HG03521 (cell line): ENCODE measurements at regions not wholly inside any gene's neighbourhood (a gene's known extent, or its start where the extent isn't known, plus 50 kb on each side); places are given as distances from the start of the nearest gene placed in this dataset.

Source experiments
- ATAC-seq: cut with Tn5 transposase; IDR thresholded peaks from one replicate; pipeline ENCODE4 v1.9.1; 2021; ENCODE audit warnings: mild to moderate bottlenecking, moderate library complexity; ENCODE audit not compliant: unreplicated experiment

DNA sequence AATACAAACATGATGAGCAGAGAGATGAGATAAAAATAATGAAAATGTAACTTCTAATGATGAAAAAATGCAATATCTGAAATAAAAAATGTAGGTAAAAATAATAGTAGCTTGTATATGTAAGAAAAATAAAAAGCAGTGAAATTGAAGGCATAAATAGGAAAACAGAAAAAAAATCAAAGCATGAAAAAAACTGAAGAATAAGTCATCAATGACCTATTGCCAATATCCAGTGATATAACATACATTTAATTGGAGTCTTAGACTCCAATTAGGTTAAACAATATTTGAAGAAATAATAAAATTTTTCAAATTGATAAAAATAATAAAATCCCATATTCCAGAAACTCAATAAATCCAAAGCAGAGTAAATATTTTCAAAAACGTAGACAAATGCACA is 114.0 kb upstream of the HDGFL1 start:
- no peak for ATAC-seq

DNA sequence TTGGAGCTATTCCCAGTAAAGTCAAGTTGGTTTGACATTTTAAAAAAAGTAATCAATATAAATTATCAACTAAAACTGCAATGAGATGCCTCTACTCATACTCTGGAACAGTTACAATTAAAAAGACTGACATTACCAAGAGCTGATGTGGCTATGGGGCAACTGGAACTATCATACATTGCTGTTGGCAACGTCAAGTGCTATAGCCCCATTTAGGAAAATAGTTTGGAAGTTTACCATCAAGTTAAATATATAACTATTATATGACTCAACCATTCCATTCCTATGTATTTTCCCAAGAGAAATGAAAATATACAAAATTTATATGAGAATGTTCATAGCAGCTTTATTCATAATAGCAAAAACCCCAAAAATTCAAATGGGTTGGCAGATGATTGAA is 111.4 kb upstream of the HDGFL1 start:
- no peak for ATAC-seq

DNA sequence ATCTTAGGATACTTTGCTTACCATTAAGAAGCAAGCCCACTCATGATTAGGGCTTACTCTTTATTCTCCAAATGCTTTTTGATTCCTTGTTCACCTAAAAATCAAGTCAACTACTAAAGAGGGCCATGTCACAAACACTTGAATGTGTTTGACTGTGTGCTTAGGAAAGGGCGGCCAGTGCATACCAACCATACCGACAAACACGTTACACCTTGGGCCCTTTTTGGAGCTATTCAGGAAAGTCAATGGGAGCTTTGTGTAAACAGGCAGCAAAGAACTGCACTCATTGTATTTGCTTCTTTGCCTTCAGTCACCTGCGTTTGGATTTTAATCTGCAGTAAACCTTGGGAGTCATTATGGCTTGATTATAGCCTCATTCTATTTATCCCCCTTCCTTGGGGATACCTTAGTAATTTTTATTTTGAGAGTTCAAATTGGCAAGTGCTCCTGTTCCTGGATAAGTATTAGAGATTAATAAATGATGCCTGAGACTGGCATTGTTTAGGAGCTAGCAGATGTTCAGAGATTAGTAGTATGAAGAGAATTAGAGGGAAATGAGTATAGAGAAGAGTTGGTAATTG is 102.6 kb upstream of the HDGFL1 start:
- ATAC-seq: no peak

DNA sequence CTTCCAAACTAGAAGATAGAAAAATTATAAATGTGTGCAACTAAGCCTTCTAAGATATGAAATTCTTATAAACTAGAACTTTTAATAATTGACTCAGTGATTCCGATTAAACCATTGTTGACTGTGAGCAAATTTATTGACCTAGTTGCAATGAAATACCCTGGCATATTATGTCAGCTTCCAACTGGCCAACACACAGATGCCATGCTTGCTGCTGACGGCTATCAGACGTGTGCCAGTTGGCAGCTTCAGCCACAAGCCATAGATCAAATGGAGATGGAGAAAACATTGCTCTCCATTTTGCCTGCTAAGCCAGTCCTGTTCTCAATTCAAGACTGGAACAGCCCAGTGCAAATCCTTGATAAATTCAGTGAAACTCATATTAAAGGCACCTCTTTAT is 101.7 kb upstream of the HDGFL1 start:
- no peak for ATAC-seq

DNA sequence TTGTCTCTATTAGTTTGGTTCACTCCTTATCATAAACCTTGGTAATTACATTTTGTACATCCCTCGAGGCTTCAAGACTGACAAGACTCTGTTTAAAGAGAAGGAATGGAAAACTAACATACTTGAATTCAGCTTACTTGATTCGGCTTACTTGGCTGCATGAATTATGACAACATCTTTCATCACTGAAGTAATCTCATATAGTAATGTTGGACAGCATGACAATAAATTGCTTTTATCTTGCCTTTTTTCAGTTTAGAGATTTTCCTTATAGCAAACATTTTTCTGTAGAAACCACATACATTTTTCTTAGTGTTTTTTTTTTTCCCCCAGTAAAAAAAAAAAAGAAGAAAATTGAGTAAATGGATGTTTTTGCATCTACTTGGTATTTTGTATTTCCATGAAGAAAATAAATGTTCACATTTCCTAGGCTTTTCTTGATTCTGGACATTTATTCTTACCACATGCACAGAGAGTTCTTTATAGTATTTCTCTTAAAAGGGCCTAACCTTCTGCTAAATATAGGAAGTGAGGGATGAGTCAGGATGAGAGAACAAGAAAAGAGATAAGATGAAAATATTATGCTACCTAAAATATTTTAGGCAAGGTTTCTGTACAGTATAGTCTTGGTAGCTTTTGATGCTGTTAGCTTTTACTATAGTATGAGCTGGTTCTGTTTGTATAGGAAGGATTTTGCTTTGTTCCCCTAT is 101.0 kb upstream of the HDGFL1 start:
- ATAC-seq: no peak

DNA sequence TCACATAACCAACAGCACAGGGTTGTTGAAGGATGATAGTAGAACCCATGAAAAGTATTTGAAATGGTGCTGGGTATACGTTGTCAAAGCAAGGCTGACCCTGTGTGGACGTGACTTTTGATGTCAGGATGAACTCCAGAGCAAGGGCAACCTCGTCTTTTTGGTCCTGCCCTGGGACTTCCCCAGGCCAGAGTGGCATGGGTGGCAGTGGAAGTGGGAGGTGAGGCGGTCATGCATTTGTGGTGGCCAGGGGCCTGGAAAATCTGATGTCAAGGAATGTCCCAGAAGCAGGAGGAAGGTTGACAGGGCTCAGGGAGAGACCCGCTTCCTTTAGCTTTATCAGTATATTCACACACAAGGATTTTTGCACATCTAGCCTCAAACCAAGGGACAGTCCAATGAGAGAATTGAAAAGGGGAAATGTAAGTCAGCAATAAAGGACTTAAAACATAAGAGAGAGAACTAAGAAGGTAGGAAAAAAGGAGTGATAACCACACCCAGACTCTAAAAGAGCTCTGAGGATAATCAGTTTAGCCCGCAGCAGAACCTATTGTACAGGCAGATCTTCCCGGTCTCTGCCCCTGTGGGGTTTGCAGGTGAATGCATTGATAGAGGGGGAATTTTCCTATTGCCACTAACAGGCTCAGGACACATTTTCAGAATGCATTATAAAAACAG is 98.8 kb upstream of the HDGFL1 start:
- ATAC-seq: no peak

DNA sequence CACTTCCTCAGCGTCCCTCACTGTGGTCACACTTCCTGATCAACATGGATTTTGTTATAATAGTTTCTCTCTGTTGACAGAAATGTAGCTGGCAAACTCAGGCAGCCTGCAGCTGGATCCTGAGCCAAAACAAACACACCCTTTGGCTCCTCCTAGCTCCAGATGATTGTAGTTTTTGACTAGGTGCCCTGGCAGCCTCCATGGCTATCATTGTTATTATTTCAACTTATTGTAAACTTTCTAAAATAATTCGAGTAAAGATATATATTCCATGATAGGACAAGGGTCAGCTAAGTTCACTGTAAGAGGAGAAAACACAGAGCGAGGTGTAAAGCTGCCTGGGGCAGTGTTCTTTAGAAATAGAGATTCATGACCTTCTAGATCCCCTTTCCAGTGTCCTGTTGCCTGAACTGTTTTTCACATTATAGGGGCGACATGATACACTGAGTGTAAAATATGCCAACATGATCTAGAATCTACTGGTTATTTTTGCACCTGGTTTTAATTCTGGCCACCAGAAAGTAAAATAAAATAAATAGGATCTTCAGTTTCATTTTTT is 98.2 kb upstream of the HDGFL1 start:
- no peak for ATAC-seq

DNA sequence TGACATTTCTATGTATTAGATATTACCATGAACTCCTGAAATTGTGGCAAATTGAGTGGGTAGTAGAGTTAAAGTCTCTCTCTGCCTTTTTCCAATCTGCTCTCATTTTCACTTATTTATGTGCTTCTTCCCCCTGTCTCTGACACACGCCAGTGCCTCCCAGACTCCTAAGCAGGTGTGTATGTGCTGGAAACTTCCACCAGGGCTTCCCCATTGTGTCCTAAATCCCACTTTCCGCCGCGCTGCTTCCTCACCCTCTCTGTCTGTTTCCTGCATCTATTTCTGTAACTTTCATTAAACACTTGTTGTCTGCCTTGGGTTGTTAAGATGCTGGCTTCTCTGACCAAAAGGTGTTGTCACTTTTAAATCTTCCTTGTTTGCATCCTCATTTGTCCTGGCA is 97.6 kb upstream of the HDGFL1 start:
- ATAC-seq: no peak

DNA sequence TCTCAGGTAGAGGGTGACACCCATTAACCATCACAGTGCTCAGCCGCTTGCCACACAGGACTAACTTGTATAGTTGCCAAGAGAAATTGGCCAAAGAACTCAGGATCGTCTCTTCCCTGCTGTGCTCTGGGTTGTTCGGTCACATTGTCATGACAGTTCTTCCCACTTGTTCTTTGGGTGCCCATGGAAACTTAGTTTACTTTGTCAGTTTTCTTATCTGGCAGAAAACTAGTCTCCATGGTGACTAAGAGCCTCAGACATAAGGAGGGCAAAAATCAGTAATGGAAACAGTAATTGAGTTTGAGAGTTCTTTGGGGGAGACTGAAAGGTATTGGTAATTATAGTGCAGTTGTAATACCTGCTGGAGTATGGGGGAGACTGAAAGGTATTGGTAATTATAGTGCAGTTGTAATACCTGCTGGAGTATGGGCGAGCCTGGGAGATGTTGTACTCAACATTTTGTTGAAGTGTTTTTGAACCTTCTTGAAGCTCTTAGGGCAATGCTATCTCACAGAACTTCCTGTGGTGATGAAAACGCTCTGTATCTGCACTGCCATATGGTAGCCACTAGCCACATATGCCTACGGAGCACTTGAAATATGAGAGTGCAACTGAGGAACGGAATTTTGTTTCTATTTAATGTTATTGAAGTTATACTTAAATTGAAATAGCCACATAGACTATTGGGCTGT is 95.2 kb upstream of the HDGFL1 start:
- ATAC-seq: no peak

DNA sequence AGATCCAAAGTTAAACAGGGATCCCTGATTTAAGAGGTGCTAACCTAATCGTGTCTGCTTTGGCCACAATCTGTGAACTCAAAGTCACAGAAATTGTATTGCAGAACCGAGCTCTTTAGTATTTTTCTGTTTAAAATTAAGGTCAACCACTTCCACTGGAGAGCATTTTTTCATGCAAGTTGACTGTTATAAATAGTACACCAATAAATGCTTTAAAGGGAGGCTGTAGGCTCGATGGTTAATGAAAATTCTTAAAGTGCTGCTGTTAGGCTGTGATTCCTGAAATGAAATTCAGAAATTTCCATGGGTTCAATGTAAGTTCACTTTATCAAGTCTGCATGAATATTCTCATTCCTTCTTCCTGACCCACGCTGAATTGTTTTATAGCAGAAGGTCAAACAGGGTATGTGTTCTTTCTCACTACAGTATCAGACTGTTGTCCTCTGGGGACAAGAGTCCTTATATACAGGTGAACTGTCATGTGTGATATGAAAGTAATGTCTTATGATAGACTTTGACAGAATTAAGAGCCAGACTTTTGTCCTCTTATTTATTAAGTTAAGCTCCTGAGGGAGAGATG is 92.5 kb upstream of the HDGFL1 start:
- no peak for ATAC-seq

DNA sequence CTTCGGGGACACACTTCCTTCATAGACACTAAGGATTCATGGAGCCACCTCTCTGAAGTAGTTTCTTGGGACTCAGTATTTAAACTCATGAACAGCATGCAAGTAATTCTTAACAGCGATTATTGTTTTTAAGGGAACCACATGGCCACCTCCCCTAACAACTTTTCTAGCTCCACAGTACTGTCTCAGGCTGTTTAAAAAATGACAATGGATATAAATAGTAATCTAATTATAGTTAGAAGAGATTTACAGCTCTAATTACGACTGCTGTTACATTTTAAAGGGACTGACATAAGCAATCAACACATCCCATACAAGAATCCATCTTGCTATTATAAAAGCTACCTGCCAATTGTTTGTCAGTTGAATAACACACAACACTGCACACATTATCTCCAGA is 72.1 kb upstream of the HDGFL1 start:
- ATAC-seq: no peak

DNA sequence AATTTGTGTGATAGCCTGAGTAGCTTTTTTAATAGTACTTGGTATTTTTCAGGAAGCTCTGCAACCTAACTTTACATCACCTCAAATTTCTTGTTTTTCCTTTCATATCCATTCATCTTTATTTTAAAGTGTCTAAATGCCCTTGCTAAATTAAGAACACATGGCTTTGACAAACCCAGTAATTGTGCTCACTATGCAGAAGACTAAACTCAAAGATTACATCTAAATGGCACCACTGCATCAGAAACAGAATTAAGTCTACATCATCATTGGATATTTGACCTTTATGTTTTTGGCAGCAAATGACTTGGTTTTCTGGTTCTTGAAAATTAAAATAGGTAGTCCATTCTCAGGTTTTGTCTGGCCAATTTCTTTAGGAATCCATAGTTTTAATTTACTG is 69.6 kb upstream of the HDGFL1 start:
- ATAC-seq: no peak

DNA sequence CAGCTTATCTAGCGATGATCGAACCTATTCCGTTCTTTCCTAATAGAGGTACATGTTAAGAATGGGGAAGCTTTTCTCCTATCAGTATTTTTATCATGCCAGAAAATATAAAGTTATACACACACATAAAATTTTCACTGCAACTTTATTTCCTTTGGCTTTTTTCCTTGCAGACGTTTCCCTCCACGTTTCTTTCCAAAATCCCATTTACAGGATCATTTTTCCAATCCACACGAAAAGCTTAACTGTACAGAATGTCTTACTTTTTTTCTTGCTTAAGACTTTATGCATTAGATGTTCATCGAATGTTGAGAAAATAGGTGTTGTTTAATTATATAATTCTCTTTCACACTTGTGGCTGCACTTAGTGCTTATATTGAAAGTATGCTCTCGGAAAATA is 62.9 kb upstream of the HDGFL1 start:
- no peak for ATAC-seq

DNA sequence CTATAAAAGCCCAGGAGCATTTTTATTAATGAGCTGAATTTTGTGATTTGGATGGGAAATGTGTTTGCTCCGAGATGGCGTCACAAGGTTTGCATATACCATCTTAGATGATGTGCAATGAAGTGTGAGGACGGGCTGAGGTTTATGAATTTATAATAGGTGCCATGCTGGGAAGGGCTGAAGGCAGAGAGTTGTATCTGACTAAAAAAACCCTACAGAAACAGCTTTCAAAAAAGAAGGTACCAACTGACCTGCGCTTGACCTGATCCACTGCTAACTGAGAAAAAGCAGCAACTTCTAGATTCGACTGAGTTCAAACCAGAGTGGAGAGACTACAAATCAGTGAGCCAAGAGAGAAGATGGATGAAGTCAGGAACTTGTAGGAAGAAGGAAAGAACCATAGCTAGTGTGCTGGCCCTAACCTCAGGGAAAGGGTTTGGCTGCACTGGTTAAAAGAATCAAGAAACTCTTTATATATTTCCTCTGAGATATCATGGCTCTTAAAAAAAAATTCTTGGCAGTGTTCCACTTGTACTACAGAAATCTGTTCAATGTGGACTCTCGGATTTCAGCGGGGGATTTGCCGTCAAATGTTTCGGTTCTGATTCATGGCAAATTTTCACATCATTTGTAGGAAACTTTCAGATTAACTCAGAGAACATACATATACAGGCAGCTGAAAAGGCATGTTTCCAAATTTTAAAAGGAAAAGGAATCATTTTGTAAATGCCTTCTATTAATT is 56.5 kb upstream of the HDGFL1 start:
- no peak for ATAC-seq

DNA sequence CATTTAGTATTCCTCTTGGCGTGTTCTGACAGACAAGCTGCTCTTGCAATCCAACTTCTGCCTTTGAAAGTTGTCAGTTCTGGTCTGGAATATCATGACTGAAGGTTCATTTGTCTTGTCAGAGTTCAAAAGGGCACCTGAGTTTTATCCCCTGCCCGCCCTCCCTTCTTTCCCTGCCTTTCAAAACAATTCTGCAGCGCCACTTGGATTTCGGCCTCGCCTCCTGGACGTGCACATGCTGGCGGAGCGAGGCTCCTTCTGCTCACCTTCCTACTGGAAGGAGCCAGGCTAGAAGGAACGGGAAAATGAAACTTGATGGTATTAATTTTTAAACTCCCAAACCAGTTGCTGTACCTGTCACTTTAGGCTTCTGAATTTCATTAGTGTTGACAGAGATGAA is 55.7 kb upstream of the HDGFL1 start:
- no peak for ATAC-seq

DNA sequence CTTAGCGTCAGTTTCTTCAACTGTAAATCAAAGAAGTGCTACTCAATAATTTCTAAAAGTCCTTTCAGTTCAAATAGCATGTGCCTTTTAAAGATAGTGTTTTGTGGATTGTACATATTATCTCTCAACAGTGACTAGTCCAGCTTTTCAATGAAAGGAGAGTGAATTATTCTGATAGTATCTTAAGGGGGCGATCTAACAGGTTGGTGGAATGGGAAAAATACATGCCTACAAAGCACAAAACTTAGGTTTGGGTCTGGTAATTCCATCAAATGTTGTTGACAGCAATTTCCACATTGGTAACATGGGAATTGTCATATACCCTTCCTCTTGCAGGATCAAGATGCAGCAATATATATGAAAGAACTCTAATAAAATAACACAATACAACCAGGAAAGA is 50.1 kb upstream of the HDGFL1 start:
- ATAC-seq: no peak
